Prostate gland (tissue), 2 donors: ENCODE measurements at regions not wholly inside any gene's neighbourhood (a gene's known extent, or its start where the extent isn't known, plus 50 kb on each side); places are given as distances from the start of the nearest gene placed in this dataset.

Source experiments
- CTCF ChIP-seq, 4 experiments: fragments of 200-600 bp in 2 of 4; fragments of 450-650 bp in 2 of 4; sonication (generic) in 2 of 4; IDR thresholded peaks; 1 replicate in 3 of 4; 2 replicates in 1 of 4; pipeline ENCODE4 v1.5.1; 2016 to 2019; ENCODE audit warnings: antibody characterized with exemption in 4 of 4, mild to moderate bottlenecking in 2 of 4, moderate library complexity in 2 of 4
- POLR2AphosphoS5 ChIP-seq: sonication (generic); formaldehyde crosslinking; IDR thresholded peaks from one replicate; pipeline ENCODE4 v1.6.1; 2017; ENCODE audit warnings: antibody characterized with exemption

GRCh38 chr3:181362378-181362777 is 349.3 kb upstream of the SOX2 start:
- TF ChIP-seq POLR2AphosphoS5 (no peak), CTCF (IDR thresholded peaks at IDR 0.05) (no peak)
